PC-3 (cell line): ENCODE measurements at regions not wholly inside any gene's neighbourhood (a gene's known extent, or its start where the extent isn't known, plus 50 kb on each side); places are given as distances from the start of the nearest gene placed in this dataset.
"Not testable (repeated sequence)": the region's sequence is repeated elsewhere in the genome, so short reads cannot be mapped to it uniquely, and the experiment has no call there.

Experiments used
- ATAC-seq: fragments of 200-7000 bp; cut with Tn5 transposase; 2 replicates; pipeline ENCODE4 v1.9.1; 2020; ENCODE audit warnings: mild to moderate bottlenecking, moderate library complexity
- BruUV-seq: library from RNA; stranded (reverse); fragments of 400-500 nt; replicated peaks from 2 replicates; lab custom pipeline; 2021; lab: Mats Ljungman, UMichigan
- CTCF ChIA-PET: fragments of 300-600 bp; sonication (Branson Sonifier 250); formaldehyde crosslinking; loops from one replicate; lab custom pipeline; 2022; ENCODE audit warnings: antibody characterized with exemption; lab: Charles Lee
- POLR2A ChIA-PET: fragments of 300-600 bp; sonication (Branson Sonifier 250); formaldehyde crosslinking; loops from one replicate; lab custom pipeline; 2022; ENCODE audit warnings: antibody characterized with exemption; ENCODE audit not compliant: unreplicated experiment; lab: Charles Lee
- DNase-seq: peaks from one replicate; pipeline ENCODE4 v3.0.0-alpha.2; 2015
- H2AFZ ChIP-seq: fragments of 300-600 bp; sonication (generic); 2 replicates; pipeline ENCODE4 v1.6.0; 2016; ENCODE audit warnings: antibody characterized with exemption, low read length
- H3F3A ChIP-seq: fragments of 300-600 bp; sonication (generic); one replicate; pipeline ENCODE4 v1.6.0; 2017; ENCODE audit warnings: antibody characterized with exemption, low read length, control low read depth, mild to moderate bottlenecking; ENCODE audit not compliant: unreplicated experiment
- H3K27ac ChIP-seq: fragments of 300-600 bp; sonication (generic); 2 replicates; pipeline ENCODE4 v1.5.1; 2016; ENCODE audit warnings: mild to moderate bottlenecking, low read length
- H3K27me3 ChIP-seq: fragments of 300-600 bp; sonication (generic); 2 replicates; pipeline ENCODE4 v1.6.1; 2016; ENCODE audit warnings: low read length, mixed read lengths
- H3K36me3 ChIP-seq: fragments of 300-600 bp; sonication (generic); 2 replicates; pipeline ENCODE4 v1.6.1; 2016; ENCODE audit warnings: low read depth, mixed run types, low read length, mixed read lengths
- H3K4me1 ChIP-seq: fragments of 300-600 bp; sonication (generic); 2 replicates; pipeline ENCODE4 v1.5.1; 2016; ENCODE audit warnings: low read length; ENCODE audit not compliant: insufficient read depth
- H3K4me2 ChIP-seq: fragments of 300-600 bp; sonication (generic); 2 replicates; pipeline ENCODE4 v1.6.0; 2016; ENCODE audit warnings: low read length
- H3K4me3 ChIP-seq: fragments of 300-600 bp; sonication (generic); 2 replicates; pipeline ENCODE4 v1.5.1; 2016; ENCODE audit warnings: mild to moderate bottlenecking, low read length, mixed read lengths
- H3K79me2 ChIP-seq: fragments of 300-600 bp; sonication (generic); 2 replicates; pipeline ENCODE4 v1.6.1; 2017; ENCODE audit warnings: low read length, mixed read lengths
- H3K9ac ChIP-seq: fragments of 300-600 bp; sonication (generic); 2 replicates; pipeline ENCODE4 v1.6.0; 2016; ENCODE audit warnings: mild to moderate bottlenecking, low read length
- H3K9me2 ChIP-seq: fragments of 300-600 bp; sonication (generic); replicated peaks from 2 replicates; pipeline ENCODE4 v1.6.1; 2016; ENCODE audit warnings: mixed run types, low read length, mixed read lengths
- H3K9me3 ChIP-seq: fragments of 300-600 bp; sonication (generic); 2 replicates; pipeline ENCODE4 v1.6.1; 2016; ENCODE audit warnings: low read length, mixed read lengths
- H4K20me1 ChIP-seq: fragments of 300-600 bp; sonication (generic); 2 replicates; pipeline ENCODE4 v1.6.1; 2016; ENCODE audit warnings: low read length, mixed read lengths
- CTCF ChIP-seq: fragments of 300-600 bp; sonication (generic); conservative IDR thresholded peaks from 2 replicates; pipeline ENCODE4 v1.5.1; 2017; ENCODE audit warnings: antibody characterized with exemption, low read depth, mild to moderate bottlenecking, low read length
- EZH2 ChIP-seq: fragments of 300-600 bp; sonication (generic); IDR thresholded peaks from one replicate; pipeline ENCODE4 v1.6.1; 2017; ENCODE audit warnings: antibody characterized with exemption, mild to moderate bottlenecking, low read length; ENCODE audit not compliant: unreplicated experiment
- EZH2phosphoT487 ChIP-seq: fragments of 300-600 bp; sonication (generic); IDR thresholded peaks from 2 replicates; pipeline ENCODE4 v1.6.1; 2018; ENCODE audit warnings: mild to moderate bottlenecking, antibody characterized with exemption, low read length, borderline replicate concordance
- intact Hi-C: fragments of 100-400 bp; cut with micrococcal nuclease; formaldehyde crosslinking; loops from 2 replicates; pipeline ENCODE4 v1.9.0; 2023

- no peaks in the 10 kb centered on the region for H3K9me2 ChIP-seq
- no peak overlapping the region for H3K27ac ChIP-seq
- H3K4me3 ChIP-seq, result no peak overlapping the region
- POLR2A ChIA-PET, result no interaction called here
- CTCF ChIA-PET, result no interaction called here
- no peaks in the 10 kb centered on the region for H3K4me1 ChIP-seq
- DNase-seq (no peak), ATAC-seq (no peak)
- no peaks in the 10 kb centered on the region for H3K36me3 ChIP-seq
- no peaks in the 10 kb centered on the region for H3K79me2 ChIP-seq
- no peaks in the 10 kb centered on the region for H3K27me3 ChIP-seq
- intact Hi-C loops, result no loop called here
- H3K9me3 ChIP-seq, result no peaks in the 10 kb centered on the region
- no peaks in the 10 kb centered on the region for H3F3A ChIP-seq
- H3K4me2 ChIP-seq, result no peak overlapping the region
- H2AFZ ChIP-seq, result no peak overlapping the region
- H3K9ac ChIP-seq, result no peak overlapping the region
- H4K20me1 ChIP-seq, result no peaks in the 10 kb centered on the region
- BruUV-seq, result no TSS peak
- no peak for TF ChIP-seq CTCF
- no peak for TF ChIP-seq EZH2phosphoT487
- no peak for TF ChIP-seq EZH2
Measured at GRCh38 chr4:62448911-62449310, 1248.8 kb downstream of the ADGRL3 start.

- TF ChIP-seq CTCF (no peak), EZH2 (no peak), EZH2phosphoT487 (no peak)
- Histone ChIP-seq H4K20me1 (no peaks in the 10 kb centered on the region), H3K27me3 (no peaks in the 10 kb centered on the region), H3K9me2 (no peaks in the 10 kb centered on the region), H2AFZ (no peak overlapping the region), H3K9me3 (peaks cover 4% of the 10 kb centered on the region; the same call in 1 of the 2 replicates), H3F3A (no peaks in the 10 kb centered on the region), H3K27ac (no peak overlapping the region), H3K36me3 (no peaks in the 10 kb centered on the region), H3K79me2 (no peaks in the 10 kb centered on the region), H3K4me2 (no peak overlapping the region), H3K4me3 (no peak overlapping the region), H3K9ac (no peak overlapping the region), H3K4me1 (no peaks in the 10 kb centered on the region)
- no TSS peak for BruUV-seq
- ChIA-PET POLR2A (no interaction called here), CTCF (no interaction called here)
- intact Hi-C loops, result no loop called here
- no peak for DNase-seq
- no peak for ATAC-seq
Measured at GRCh38 chr4:62439051-62439450, 1238.9 kb downstream of the ADGRL3 start.

GRCh38 chr4:62434921-62435320 lies 1234.8 kb downstream of the ADGRL3 start:
- Histone ChIP-seq H3K9me3 (no peaks in the 10 kb centered on the region), H3F3A (no peaks in the 10 kb centered on the region), H3K36me3 (no peaks in the 10 kb centered on the region), H3K27ac (no peak overlapping the region), H3K4me2 (no peak overlapping the region), H3K4me1 (no peaks in the 10 kb centered on the region), H2AFZ (no peak overlapping the region), H4K20me1 (no peaks in the 10 kb centered on the region), H3K9me2 (no peaks in the 10 kb centered on the region), H3K4me3 (no peak overlapping the region), H3K27me3 (no peaks in the 10 kb centered on the region), H3K9ac (no peak overlapping the region), H3K79me2 (no peaks in the 10 kb centered on the region)
- CTCF ChIA-PET, result no interaction called here
- intact Hi-C loops, result no loop called here
- DNase-seq (no peak), ATAC-seq (no peak)
- TF ChIP-seq EZH2phosphoT487 (no peak), CTCF (no peak), EZH2 (no peak)
- POLR2A ChIA-PET, result no interaction called here
- BruUV-seq, result no TSS peak

- not testable (repeated sequence) for DNase-seq, H2AFZ ChIP-seq
Measured at GRCh38 chr4:62431513-62432231, 1231.5 kb downstream of the ADGRL3 start.

More at GRCh38 chr4:62431513-62432231, 1231.5 kb downstream of the ADGRL3 start:
- H3K9me2 ChIP-seq, H3K9ac ChIP-seq, H3K4me3 ChIP-seq, H3K27me3 ChIP-seq, H3K36me3 ChIP-seq, CTCF ChIA-PET, H3K9me3 ChIP-seq, H4K20me1 ChIP-seq, POLR2A ChIA-PET, H3K79me2 ChIP-seq, H3F3A ChIP-seq, BruUV-seq, H3K27ac ChIP-seq, H3K4me1 ChIP-seq, ATAC-seq, intact Hi-C loops, H3K4me2 ChIP-seq: not testable (repeated sequence)
